CD14-positive monocyte (primary cell): ENCODE measurements at regions not wholly inside any gene's neighbourhood (a gene's known extent, or its start where the extent isn't known, plus 50 kb on each side); places are given as distances from the start of the nearest gene placed in this dataset.

ENCODE experiments used
- DNase-seq, 3 donors: peaks; one replicate each; pipeline ENCODE4 v3.0.0-alpha.2; 2011 to 2022
- H2AFZ ChIP-seq: 2 replicates; pipeline ENCODE4 v1.6.0; 2012; ENCODE audit warnings: mild to moderate bottlenecking, low read depth, low read length, inconsistent platforms; ENCODE audit not compliant: insufficient read depth, poor library complexity, severe bottlenecking
- H3K27ac ChIP-seq, 2 donors: 1 replicate in 1 of 2; 2 replicates in 1 of 2; pipeline ENCODE4 v1.5.1; 2012 to 2013; ENCODE audit warnings: low read length in 2 of 2, control low read depth in 1 of 2, inconsistent platforms in 1 of 2, low read depth in 1 of 2, mild to moderate bottlenecking in 1 of 2
- H3K27me3 ChIP-seq, 2 donors: one replicate each; pipeline versions ENCODE4 v1.6.0 to v1.6.1; 2011 to 2013; ENCODE audit warnings: low read length in 2 of 2; ENCODE audit not compliant: control insufficient read depth in 2 of 2, insufficient read depth in 2 of 2
- H3K36me3 ChIP-seq, 2 donors: replicated peaks in 1 of 2; 1 replicate in 1 of 2; 2 replicates in 1 of 2; pipeline versions ENCODE4 v1.5.1 to v1.6.1; 2012 to 2013; ENCODE audit warnings: low read length in 2 of 2, control low read depth in 1 of 2, inconsistent platforms in 1 of 2, mild to moderate bottlenecking in 1 of 2; ENCODE audit not compliant: insufficient read depth in 2 of 2, control insufficient read depth in 1 of 2
- H3K4me1 ChIP-seq, 2 donors: 1 replicate in 1 of 2; 2 replicates in 1 of 2; pipeline versions ENCODE4 v1.5.1 to v1.6.1; 2012 to 2013; ENCODE audit warnings: low read length in 2 of 2, control low read depth in 1 of 2, inconsistent platforms in 1 of 2, mild to moderate bottlenecking in 1 of 2, moderate library complexity in 1 of 2; ENCODE audit not compliant: insufficient read depth in 2 of 2, control insufficient read depth in 1 of 2
- H3K4me2 ChIP-seq: replicated peaks from 2 replicates; pipeline ENCODE3; 2012; ENCODE audit warnings: low read length, moderate library complexity, mild to moderate bottlenecking; ENCODE audit not compliant: poor library complexity, severe bottlenecking; ENCODE audit errors: extremely low read depth
- H3K4me3 ChIP-seq, 3 experiments: fragments of 200-600 bp in 1 of 3; sonication (generic) in 1 of 3; replicated peaks in 1 of 3; 1 replicate in 2 of 3; 2 replicates in 1 of 3; pipeline ENCODE4 v1.5.1; 2011 to 2013; ENCODE audit warnings: low read length in 3 of 3, mild to moderate bottlenecking in 3 of 3, control low read depth in 2 of 3, low read depth in 2 of 3, inconsistent platforms in 1 of 3, moderate library complexity in 1 of 3
- H3K79me2 ChIP-seq: 2 replicates; pipeline ENCODE4 v1.6.0; 2012; ENCODE audit warnings: mild to moderate bottlenecking, control low read depth, inconsistent platforms, low read length, moderate library complexity; ENCODE audit not compliant: insufficient read depth
- H3K9ac ChIP-seq: 2 replicates; pipeline ENCODE4 v1.6.0; 2017; ENCODE audit warnings: low read length, mild to moderate bottlenecking; ENCODE audit not compliant: insufficient read depth, poor library complexity, severe bottlenecking
- H3K9me3 ChIP-seq, 2 donors: replicated peaks in 1 of 2; 1 replicate in 1 of 2; 2 replicates in 1 of 2; pipeline versions ENCODE4 v1.5.1 to v1.6.1; 2012 to 2013; ENCODE audit warnings: low read length in 2 of 2, control low read depth in 1 of 2; ENCODE audit not compliant: control insufficient read depth in 1 of 2, insufficient read depth in 1 of 2
- H4K20me1 ChIP-seq: 2 replicates; pipeline ENCODE4 v1.6.0; 2012; ENCODE audit warnings: mild to moderate bottlenecking, low read length, control low read depth, moderate library complexity; ENCODE audit not compliant: insufficient read depth
- H3K27ac Mint-ChIP-seq, 7 donors: one replicate each; pipeline ENCODE4 v1.8.0; 2020; ENCODE audit warnings: mild to moderate bottlenecking in 7 of 7, mixed read lengths in 7 of 7, moderate library complexity in 6 of 7, inconsistent platforms in 2 of 7
- H3K27me3 Mint-ChIP-seq, 3 donors: one replicate each; pipeline ENCODE4 v1.8.0; 2021 to 2022; ENCODE audit warnings: low read depth in 3 of 3, mild to moderate bottlenecking in 3 of 3, mixed read lengths in 3 of 3, moderate library complexity in 3 of 3, inconsistent platforms in 1 of 3
- H3K36me3 Mint-ChIP-seq, 2 donors: one replicate each; pipeline ENCODE4 v1.8.0; 2020; ENCODE audit warnings: mixed read lengths in 2 of 2, inconsistent platforms in 1 of 2, mild to moderate bottlenecking in 1 of 2
- H3K4me1 Mint-ChIP-seq: one replicate; pipeline ENCODE4 v1.8.0; 2020; ENCODE audit warnings: mild to moderate bottlenecking, mixed read lengths
- H3K4me3 Mint-ChIP-seq, 2 donors: one replicate each; pipeline ENCODE4 v1.8.0; 2020; ENCODE audit warnings: mild to moderate bottlenecking in 2 of 2, mixed read lengths in 2 of 2, moderate library complexity in 1 of 2
- H3K9me3 Mint-ChIP-seq, 7 donors: one replicate each; pipeline ENCODE4 v1.8.0; 2020 to 2022; ENCODE audit warnings: mixed read lengths in 7 of 7, mild to moderate bottlenecking in 6 of 7, moderate library complexity in 6 of 7, inconsistent platforms in 2 of 7
- WGBS: methylation state at CpG from one replicate; pipeline ENCODE4 v1.1.5; 2013; ENCODE audit warnings: missing lambda C conversion rate; ENCODE audit not compliant: insufficient coverage; 5-methylcytosine and 5-hydroxymethylcytosine counted together
- intact Hi-C, 2 donors: fragments of 100-400 bp; cut with micrococcal nuclease; formaldehyde crosslinking; loops; one replicate each; pipeline versions ENCODE4 v1.15.0 to v1.15.1; 2023
- TF ChIP-seq, protein P1 (sequence below): fragments of 200-600 bp; IDR thresholded peaks from one replicate; pipeline ENCODE4 v1.8.0; 2022; ENCODE audit warnings: antibody characterized with exemption, mild to moderate bottlenecking

DNA sequence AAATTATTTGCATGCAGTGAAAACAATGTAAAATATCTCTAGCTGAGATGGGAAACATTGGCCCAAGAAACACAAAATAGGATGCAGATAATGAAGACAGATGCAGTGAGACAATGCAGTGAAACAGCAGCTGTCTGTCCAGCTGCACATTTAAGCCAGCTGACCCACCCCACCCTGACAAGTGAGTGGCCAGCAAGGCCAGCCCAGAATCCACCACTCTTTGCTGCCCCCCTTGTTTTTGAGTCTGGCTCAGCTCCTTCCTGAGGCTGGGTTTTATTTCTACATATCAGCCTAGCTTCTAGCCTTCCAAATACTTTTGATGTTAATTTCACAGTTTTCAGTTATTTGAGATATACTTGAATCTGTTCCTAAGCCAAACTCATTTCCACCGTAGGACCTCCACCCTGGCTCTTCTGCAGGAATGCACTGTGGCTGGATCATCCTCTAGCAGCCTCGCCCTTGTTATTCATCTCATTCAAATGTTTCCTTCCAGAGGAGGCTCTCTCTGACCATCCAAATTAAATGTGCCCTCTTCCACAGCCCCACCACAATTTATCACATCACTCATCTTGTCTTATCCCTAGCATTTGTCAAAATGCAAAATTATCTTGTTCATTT, 154.1 kb upstream of the POU2AF2 start:
- TF ChIP-seq, protein P1, sequence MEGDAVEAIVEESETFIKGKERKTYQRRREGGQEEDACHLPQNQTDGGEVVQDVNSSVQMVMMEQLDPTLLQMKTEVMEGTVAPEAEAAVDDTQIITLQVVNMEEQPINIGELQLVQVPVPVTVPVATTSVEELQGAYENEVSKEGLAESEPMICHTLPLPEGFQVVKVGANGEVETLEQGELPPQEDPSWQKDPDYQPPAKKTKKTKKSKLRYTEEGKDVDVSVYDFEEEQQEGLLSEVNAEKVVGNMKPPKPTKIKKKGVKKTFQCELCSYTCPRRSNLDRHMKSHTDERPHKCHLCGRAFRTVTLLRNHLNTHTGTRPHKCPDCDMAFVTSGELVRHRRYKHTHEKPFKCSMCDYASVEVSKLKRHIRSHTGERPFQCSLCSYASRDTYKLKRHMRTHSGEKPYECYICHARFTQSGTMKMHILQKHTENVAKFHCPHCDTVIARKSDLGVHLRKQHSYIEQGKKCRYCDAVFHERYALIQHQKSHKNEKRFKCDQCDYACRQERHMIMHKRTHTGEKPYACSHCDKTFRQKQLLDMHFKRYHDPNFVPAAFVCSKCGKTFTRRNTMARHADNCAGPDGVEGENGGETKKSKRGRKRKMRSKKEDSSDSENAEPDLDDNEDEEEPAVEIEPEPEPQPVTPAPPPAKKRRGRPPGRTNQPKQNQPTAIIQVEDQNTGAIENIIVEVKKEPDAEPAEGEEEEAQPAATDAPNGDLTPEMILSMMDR = no peak
- Mint-ChIP-seq H3K27me3 (peaks cover 0 to 2% (median 1%) of the 10 kb centered on the region in 3 donors), H3K4me1 (no peaks in the 10 kb centered on the region), H3K9me3 (peaks cover 0 to 2% (median 0%) of the 10 kb centered on the region in 7 donors), H3K27ac (no peak overlapping the region), H3K4me3 (no peak overlapping the region), H3K36me3 (no peaks in the 10 kb centered on the region)
- Histone ChIP-seq H3K4me3 (no peak overlapping the region), H3K9me3 (no peaks in the 10 kb centered on the region), H3K27me3 (no peaks in the 10 kb centered on the region), H2AFZ (no peak overlapping the region), H3K9ac (no peak overlapping the region), H3K27ac (no peak overlapping the region), H4K20me1 (no peaks in the 10 kb centered on the region), H3K4me2 (no peak overlapping the region), H3K4me1 (no peaks in the 10 kb centered on the region), H3K79me2 (no peaks in the 10 kb centered on the region), H3K36me3 (no peaks in the 10 kb centered on the region)
- DNase-seq = no peak
- intact Hi-C loops = no loop called here
- 92% methylated on average over 2 of the region's 2 CpGs for WGBS

DNA sequence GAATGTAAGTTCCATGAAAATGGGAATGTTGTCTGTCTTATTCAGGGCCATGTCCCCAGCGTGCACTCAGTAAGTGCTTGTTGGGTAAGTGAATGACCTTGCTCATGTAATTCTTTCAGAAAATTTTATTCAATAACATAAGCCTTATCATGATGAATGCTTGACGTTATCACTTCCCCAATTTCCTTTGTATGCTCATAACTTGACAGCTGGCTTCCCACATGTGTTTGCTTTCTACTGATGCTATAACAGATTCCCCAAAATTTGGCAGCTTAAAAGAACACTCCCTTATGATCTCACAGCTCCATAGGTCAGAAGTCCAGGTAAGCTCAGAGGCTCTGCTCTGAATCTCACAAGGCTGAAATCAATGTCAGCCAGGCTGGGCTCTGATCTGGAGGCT, 155.8 kb upstream of the POU2AF2 start:
- Histone ChIP-seq H3K27ac (no peak overlapping the region), H3K9me3 (no peaks in the 10 kb centered on the region), H3K4me2 (no peak overlapping the region), H3K36me3 (no peaks in the 10 kb centered on the region), H3K9ac (no peak overlapping the region), H3K27me3 (no peaks in the 10 kb centered on the region), H3K4me1 (no peaks in the 10 kb centered on the region), H2AFZ (no peak overlapping the region), H3K4me3 (no peak overlapping the region), H3K79me2 (no peaks in the 10 kb centered on the region), H4K20me1 (no peaks in the 10 kb centered on the region)
- no peak overlapping the region for H3K4me3 Mint-ChIP-seq
- 0% methylated on average over 1 of the region's 2 CpGs for WGBS
- no peak overlapping the region for H3K27ac Mint-ChIP-seq
- intact Hi-C loops = no loop called here
- H3K4me1 Mint-ChIP-seq = no peaks in the 10 kb centered on the region
- H3K9me3 Mint-ChIP-seq = no peaks in the 10 kb centered on the region
- TF ChIP-seq, protein P1 = no peak
- peaks cover 0 to 1% (median 0%) of the 10 kb centered on the region in 3 donors for H3K27me3 Mint-ChIP-seq
- no peaks in the 10 kb centered on the region for H3K36me3 Mint-ChIP-seq
- no peak for DNase-seq
